Panc1 (cell line): ENCODE measurements at regions not wholly inside any gene's neighbourhood (a gene's known extent, or its start where the extent isn't known, plus 50 kb on each side); places are given as distances from the start of the nearest gene placed in this dataset.
"Not testable (repeated sequence)": the region's sequence is repeated elsewhere in the genome, so short reads cannot be mapped to it uniquely, and the experiment has no call there.

Source experiments
- ATAC-seq: fragments of 200-7000 bp; cut with Tn5 transposase; 2 replicates; pipeline ENCODE4 v1.9.1; 2020; ENCODE audit warnings: mild to moderate bottlenecking, moderate library complexity
- BruUV-seq: library from RNA; stranded (reverse); fragments of 400-500 nt; replicated peaks from 2 replicates; lab custom pipeline; 2021; lab: Mats Ljungman, UMichigan
- CTCF ChIA-PET: fragments of 300-600 bp; sonication (Branson Sonifier 250); formaldehyde crosslinking; loops from one replicate; lab custom pipeline; 2022; ENCODE audit warnings: antibody characterized with exemption; lab: Charles Lee
- POLR2A ChIA-PET: fragments of 300-600 bp; sonication (Branson Sonifier 250); formaldehyde crosslinking; loops from one replicate; lab custom pipeline; 2022; ENCODE audit warnings: antibody characterized with exemption; lab: Charles Lee
- DNase-seq: peaks from one replicate; pipeline ENCODE4 v3.0.0-alpha.2; 2010; ENCODE audit warnings: low read depth, low spot score
- H3K27ac ChIP-seq: 2 replicates; pipeline ENCODE4 v1.5.1; 2011; ENCODE audit warnings: mild to moderate bottlenecking, low read length, inconsistent platforms
- H3K27me3 ChIP-seq: fragments of 200-500 bp; sonication (Bioruptor generic); 2 replicates; pipeline ENCODE4 v1.6.0; 2014; ENCODE audit warnings: low read length, inconsistent platforms; ENCODE audit not compliant: control insufficient read depth, insufficient read depth
- H3K36me3 ChIP-seq: fragments of 200-500 bp; sonication (Bioruptor generic); 2 replicates; pipeline ENCODE4 v1.5.1; 2014; ENCODE audit warnings: inconsistent platforms, mild to moderate bottlenecking, low read length, moderate library complexity; ENCODE audit not compliant: control insufficient read depth, insufficient read depth
- H3K4me1 ChIP-seq: 2 replicates; pipeline ENCODE4 v1.5.1; 2011; ENCODE audit warnings: inconsistent platforms, mild to moderate bottlenecking, low read length, moderate library complexity; ENCODE audit not compliant: control insufficient read depth, insufficient read depth
- H3K4me3 ChIP-seq, 2 experiments: 2 replicates each; pipeline ENCODE4 v1.5.1; 2011 to 2012; ENCODE audit warnings: low read depth in 2 of 2, low read length in 2 of 2, mild to moderate bottlenecking in 2 of 2, inconsistent platforms in 1 of 2, moderate library complexity in 1 of 2
- H3K9me3 ChIP-seq: fragments of 200-500 bp; sonication (Bioruptor generic); 2 replicates; pipeline ENCODE4 v1.5.1; 2014; ENCODE audit warnings: low read depth, mild to moderate bottlenecking, inconsistent platforms, low read length, moderate library complexity; ENCODE audit not compliant: control insufficient read depth, insufficient read depth
- CTCF ChIP-seq: fragments of 450-650 bp; IDR thresholded peaks from 2 replicates; pipeline ENCODE4 v1.5.1; 2017; ENCODE audit warnings: mild to moderate bottlenecking
- POLR2AphosphoS5 ChIP-seq: IDR thresholded peaks from 2 replicates; pipeline ENCODE4 v1.6.1; 2012; ENCODE audit warnings: mild to moderate bottlenecking, low read depth, low read length, moderate library complexity
- REST ChIP-seq, 2 experiments: IDR thresholded peaks; 2 replicates each; pipeline ENCODE4 v1.6.1; 2011 to 2012; ENCODE audit warnings: low read depth in 2 of 2, control low read depth in 1 of 2, low read length in 1 of 2, mild to moderate bottlenecking in 1 of 2, moderate library complexity in 1 of 2; ENCODE audit not compliant: insufficient read depth in 1 of 2
- SIN3A ChIP-seq: IDR thresholded peaks from 2 replicates; pipeline ENCODE4 v1.6.1; 2012; ENCODE audit warnings: low read depth, mild to moderate bottlenecking, low read length, moderate library complexity, borderline replicate concordance; ENCODE audit not compliant: insufficient read depth
- TCF7L2 ChIP-seq: IDR thresholded peaks from 2 replicates; pipeline ENCODE4 v1.6.1; 2011; ENCODE audit warnings: mild to moderate bottlenecking, low read depth, low read length, inconsistent platforms
- in situ Hi-C: cut with HindIII; loops from 2 replicates; pipeline ENCODE4 v1.10.0; 2016; ENCODE audit warnings: low sequenced_read_pairs, low pct_unique_long_range_greater_than_20kb
- intact Hi-C: fragments of 100-400 bp; cut with micrococcal nuclease; formaldehyde crosslinking; loops from one replicate; pipeline ENCODE4 v1.10.0; 2022; ENCODE audit not compliant: unreplicated experiment

GRCh38 chr5:75823811-75824210 lies 106.6 kb upstream of the POC5 start:
- Histone ChIP-seq H3K27ac (no peak overlapping the region), H3K9me3 (no peaks in the 10 kb centered on the region), H3K4me3 (no peak overlapping the region), H3K4me1 (no peaks in the 10 kb centered on the region), H3K27me3 (peaks cover 4% of the 10 kb centered on the region; the same call in 1 of the 2 replicates), H3K36me3 (no peaks in the 10 kb centered on the region)
- intact Hi-C loops = no loop called here
- CTCF ChIA-PET = no interaction called here
- POLR2A ChIA-PET = no interaction called here
- ATAC-seq = no peak
- DNase-seq = no peak
- no TSS peak for BruUV-seq
- no peak for TF ChIP-seq REST (IDR thresholded peaks at IDR 0.05; ENCODE audit: insufficient read depth in 1 of 2, low read depth in 2 of 2, low read length in 1 of 2)
- in situ Hi-C loops = no loop called here

GRCh38 chr5:75818661-75819060 lies 101.4 kb upstream of the POC5 start:
- Histone ChIP-seq H3K36me3 (no peaks in the 10 kb centered on the region), H3K9me3 (no peaks in the 10 kb centered on the region), H3K4me3 (no peak overlapping the region), H3K4me1 (no peaks in the 10 kb centered on the region), H3K27me3 (no peaks in the 10 kb centered on the region), H3K27ac (no peak overlapping the region)
- in situ Hi-C loops (no loop called here), intact Hi-C loops (no loop called here)
- CTCF ChIA-PET = no interaction called here
- DNase-seq = no peak
- no peak for ATAC-seq
- BruUV-seq = no TSS peak
- POLR2A ChIA-PET = no interaction called here
- no peak for TF ChIP-seq SIN3A
- no peak for TF ChIP-seq TCF7L2
- no peak for TF ChIP-seq POLR2AphosphoS5
- TF ChIP-seq CTCF = no peak
- no peak for TF ChIP-seq REST (IDR thresholded peaks at IDR 0.05; ENCODE audit: insufficient read depth in 1 of 2, low read depth in 2 of 2, low read length in 1 of 2)

GRCh38 chr5:75799695-75800094 lies 82.5 kb upstream of the POC5 start:
- CTCF ChIA-PET, in situ Hi-C loops, BruUV-seq: not testable (repeated sequence)

GRCh38 chr5:75769338-75769737 lies 52.1 kb upstream of the POC5 start:
- H3K9me3 ChIP-seq, CTCF ChIA-PET, BruUV-seq, H3K4me1 ChIP-seq, H3K27me3 ChIP-seq, intact Hi-C loops, H3K36me3 ChIP-seq, H3K27ac ChIP-seq, in situ Hi-C loops, POLR2A ChIA-PET, ATAC-seq, H3K4me3 ChIP-seq, DNase-seq: not testable (repeated sequence)

More at GRCh38 chr5:75799695-75800094, 82.5 kb upstream of the POC5 start:
- POLR2A ChIA-PET, H3K4me3 ChIP-seq, H3K4me1 ChIP-seq, intact Hi-C loops, H3K27me3 ChIP-seq, H3K9me3 ChIP-seq, ATAC-seq, DNase-seq, H3K27ac ChIP-seq, H3K36me3 ChIP-seq: not testable (repeated sequence)
